GM23338 (cell line): ENCODE measurements at regions not wholly inside any gene's neighbourhood (a gene's known extent, or its start where the extent isn't known, plus 50 kb on each side); places are given as distances from the start of the nearest gene placed in this dataset.

Experiments
- CREB1 ChIP-seq: fragments of 250-450 bp; sonication (Bioruptor Pico); IDR thresholded peaks from 2 replicates; pipeline ENCODE4 v1.5.0; 2020; ENCODE audit warnings: low read depth, mild to moderate bottlenecking, moderate library complexity
- EZH2 ChIP-seq: fragments of 200-600 bp; sonication (generic); IDR thresholded peaks from one replicate; pipeline ENCODE4 v1.8.0; 2017; ENCODE audit warnings: antibody characterized with exemption, mild to moderate bottlenecking, low read depth; ENCODE audit not compliant: unreplicated experiment
- EZH2phosphoT487 ChIP-seq: fragments of 200-600 bp; sonication (generic); IDR thresholded peaks from one replicate; pipeline ENCODE4 v1.8.1; 2018; ENCODE audit warnings: antibody characterized with exemption; ENCODE audit not compliant: unreplicated experiment
- POLR2AphosphoS5 ChIP-seq: IDR thresholded peaks from 2 replicates; pipeline ENCODE4 v1.6.1; 2016; ENCODE audit warnings: antibody characterized with exemption, low read depth
- STAT1 ChIP-seq: IDR thresholded peaks from one replicate; pipeline ENCODE4 v1.6.1; 2016; ENCODE audit warnings: antibody characterized with exemption; ENCODE audit not compliant: unreplicated experiment
- ZNF114 ChIP-seq: fragments of 250-450 bp; sonication (Bioruptor Pico); IDR thresholded peaks from 2 replicates; pipeline ENCODE4 v1.5.0; 2020; ENCODE audit warnings: mild to moderate bottlenecking, moderate library complexity
- TF ChIP-seq, protein P1 (sequence below), 2 experiments: fragments of 200-600 bp in 1 of 2; sonication (generic) in 1 of 2; conservative IDR thresholded peaks; 2 replicates each; pipeline versions ENCODE4 v1.5.1 to v1.6.1; 2016 to 2017; ENCODE audit warnings: antibody characterized with exemption in 2 of 2, low read depth in 2 of 2, mild to moderate bottlenecking in 2 of 2, moderate library complexity in 1 of 2
- TF ChIP-seq, protein P2 (sequence below): IDR thresholded peaks from 2 replicates; pipeline ENCODE4 v1.6.1; 2016; ENCODE audit warnings: antibody characterized with exemption
- TF ChIP-seq, protein P3 (sequence below): IDR thresholded peaks from one replicate; pipeline ENCODE4 v1.6.1; 2018; ENCODE audit warnings: antibody characterized with exemption; ENCODE audit not compliant: unreplicated experiment

DNA sequence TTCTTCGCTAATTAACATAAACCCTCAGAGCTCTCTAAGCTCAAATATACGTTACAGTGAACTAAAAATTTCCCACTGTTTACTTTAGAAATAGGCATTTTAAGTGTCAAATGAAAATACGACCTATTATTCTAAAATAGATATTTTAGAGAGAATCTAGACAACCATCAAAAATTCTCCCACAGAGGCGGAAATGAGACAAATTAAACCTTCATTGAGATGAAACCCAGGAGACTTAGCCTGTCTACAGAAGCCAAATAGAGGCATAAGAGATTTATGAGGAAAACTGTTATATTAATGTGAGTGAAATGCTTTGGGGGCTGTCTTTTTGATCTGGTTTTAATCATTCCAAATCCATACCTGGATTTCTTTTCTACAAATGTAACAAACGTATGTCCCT, 232.0 kb upstream of the GRIA4 start:
- TF ChIP-seq, protein P1, sequence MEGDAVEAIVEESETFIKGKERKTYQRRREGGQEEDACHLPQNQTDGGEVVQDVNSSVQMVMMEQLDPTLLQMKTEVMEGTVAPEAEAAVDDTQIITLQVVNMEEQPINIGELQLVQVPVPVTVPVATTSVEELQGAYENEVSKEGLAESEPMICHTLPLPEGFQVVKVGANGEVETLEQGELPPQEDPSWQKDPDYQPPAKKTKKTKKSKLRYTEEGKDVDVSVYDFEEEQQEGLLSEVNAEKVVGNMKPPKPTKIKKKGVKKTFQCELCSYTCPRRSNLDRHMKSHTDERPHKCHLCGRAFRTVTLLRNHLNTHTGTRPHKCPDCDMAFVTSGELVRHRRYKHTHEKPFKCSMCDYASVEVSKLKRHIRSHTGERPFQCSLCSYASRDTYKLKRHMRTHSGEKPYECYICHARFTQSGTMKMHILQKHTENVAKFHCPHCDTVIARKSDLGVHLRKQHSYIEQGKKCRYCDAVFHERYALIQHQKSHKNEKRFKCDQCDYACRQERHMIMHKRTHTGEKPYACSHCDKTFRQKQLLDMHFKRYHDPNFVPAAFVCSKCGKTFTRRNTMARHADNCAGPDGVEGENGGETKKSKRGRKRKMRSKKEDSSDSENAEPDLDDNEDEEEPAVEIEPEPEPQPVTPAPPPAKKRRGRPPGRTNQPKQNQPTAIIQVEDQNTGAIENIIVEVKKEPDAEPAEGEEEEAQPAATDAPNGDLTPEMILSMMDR (conservative IDR thresholded peaks at IDR 0.05; ENCODE audit: low read depth in 2 of 2), result no peak
- TF ChIP-seq EZH2 (no peak), ZNF114 (CRISPR knock-in tag) (no peak), POLR2AphosphoS5 (no peak), CREB1 (CRISPR knock-in tag) (no peak), EZH2phosphoT487 (no peak), STAT1 (no peak)
- TF ChIP-seq, protein P2, sequence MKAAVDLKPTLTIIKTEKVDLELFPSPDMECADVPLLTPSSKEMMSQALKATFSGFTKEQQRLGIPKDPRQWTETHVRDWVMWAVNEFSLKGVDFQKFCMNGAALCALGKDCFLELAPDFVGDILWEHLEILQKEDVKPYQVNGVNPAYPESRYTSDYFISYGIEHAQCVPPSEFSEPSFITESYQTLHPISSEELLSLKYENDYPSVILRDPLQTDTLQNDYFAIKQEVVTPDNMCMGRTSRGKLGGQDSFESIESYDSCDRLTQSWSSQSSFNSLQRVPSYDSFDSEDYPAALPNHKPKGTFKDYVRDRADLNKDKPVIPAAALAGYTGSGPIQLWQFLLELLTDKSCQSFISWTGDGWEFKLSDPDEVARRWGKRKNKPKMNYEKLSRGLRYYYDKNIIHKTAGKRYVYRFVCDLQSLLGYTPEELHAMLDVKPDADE, result no peak
- TF ChIP-seq, protein P3, sequence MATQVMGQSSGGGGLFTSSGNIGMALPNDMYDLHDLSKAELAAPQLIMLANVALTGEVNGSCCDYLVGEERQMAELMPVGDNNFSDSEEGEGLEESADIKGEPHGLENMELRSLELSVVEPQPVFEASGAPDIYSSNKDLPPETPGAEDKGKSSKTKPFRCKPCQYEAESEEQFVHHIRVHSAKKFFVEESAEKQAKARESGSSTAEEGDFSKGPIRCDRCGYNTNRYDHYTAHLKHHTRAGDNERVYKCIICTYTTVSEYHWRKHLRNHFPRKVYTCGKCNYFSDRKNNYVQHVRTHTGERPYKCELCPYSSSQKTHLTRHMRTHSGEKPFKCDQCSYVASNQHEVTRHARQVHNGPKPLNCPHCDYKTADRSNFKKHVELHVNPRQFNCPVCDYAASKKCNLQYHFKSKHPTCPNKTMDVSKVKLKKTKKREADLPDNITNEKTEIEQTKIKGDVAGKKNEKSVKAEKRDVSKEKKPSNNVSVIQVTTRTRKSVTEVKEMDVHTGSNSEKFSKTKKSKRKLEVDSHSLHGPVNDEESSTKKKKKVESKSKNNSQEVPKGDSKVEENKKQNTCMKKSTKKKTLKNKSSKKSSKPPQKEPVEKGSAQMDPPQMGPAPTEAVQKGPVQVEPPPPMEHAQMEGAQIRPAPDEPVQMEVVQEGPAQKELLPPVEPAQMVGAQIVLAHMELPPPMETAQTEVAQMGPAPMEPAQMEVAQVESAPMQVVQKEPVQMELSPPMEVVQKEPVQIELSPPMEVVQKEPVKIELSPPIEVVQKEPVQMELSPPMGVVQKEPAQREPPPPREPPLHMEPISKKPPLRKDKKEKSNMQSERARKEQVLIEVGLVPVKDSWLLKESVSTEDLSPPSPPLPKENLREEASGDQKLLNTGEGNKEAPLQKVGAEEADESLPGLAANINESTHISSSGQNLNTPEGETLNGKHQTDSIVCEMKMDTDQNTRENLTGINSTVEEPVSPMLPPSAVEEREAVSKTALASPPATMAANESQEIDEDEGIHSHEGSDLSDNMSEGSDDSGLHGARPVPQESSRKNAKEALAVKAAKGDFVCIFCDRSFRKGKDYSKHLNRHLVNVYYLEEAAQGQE, result no peak
